Right kidney (tissue), 1 donor: ENCODE measurements at regions not wholly inside any gene's neighbourhood (a gene's known extent, or its start where the extent isn't known, plus 50 kb on each side); places are given as distances from the start of the nearest gene placed in this dataset.
"Not testable (repeated sequence)": the region's sequence is repeated elsewhere in the genome, so short reads cannot be mapped to it uniquely, and the experiment has no call there.

Experiments used
- DNase-seq: peaks from one replicate; pipeline ENCODE4 v3.0.0-alpha.2; 2016

DNA sequence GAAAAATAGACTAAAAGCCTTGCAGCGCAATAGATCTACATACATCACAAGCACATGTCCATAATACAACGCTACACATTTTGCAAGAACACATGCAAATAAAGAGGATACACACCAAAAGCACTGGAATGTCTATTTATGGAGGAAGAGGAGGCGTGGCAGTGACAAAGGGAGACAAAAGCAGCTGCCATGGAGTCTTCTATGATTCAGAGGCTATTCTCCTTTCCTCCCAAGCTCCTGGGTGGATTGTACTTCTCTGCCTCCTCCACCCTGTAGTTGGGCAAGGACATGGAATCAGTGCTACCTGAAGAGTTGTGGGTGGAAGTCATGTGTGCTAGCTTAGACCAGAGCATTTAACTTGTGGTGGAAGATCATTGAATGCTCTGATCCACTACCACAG lies 57.9 kb upstream of the ABHD2 start:
- DNase-seq: no peak

GRCh38 chr15:89031637-89032285 lies 56.5 kb upstream of the ABHD2 start:
- DNase-seq: not testable (repeated sequence)

DNA sequence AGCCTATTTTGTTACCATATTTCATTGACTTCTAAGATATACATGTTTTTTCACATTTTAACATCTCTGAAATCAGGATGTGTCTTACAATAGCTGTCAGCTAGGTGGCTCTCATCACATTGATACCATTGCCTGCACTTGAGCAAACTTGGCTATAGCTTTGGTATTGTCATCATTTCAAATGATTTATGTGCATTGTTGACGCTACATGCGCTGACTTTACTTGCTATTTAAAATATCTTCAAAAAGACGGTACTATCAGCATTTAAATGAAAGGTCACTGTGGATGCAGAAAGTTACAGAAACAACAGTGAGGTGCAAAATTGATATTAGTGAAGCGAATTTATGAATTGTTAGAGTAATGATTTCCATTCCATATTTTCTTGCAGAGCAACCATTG lies 54.0 kb upstream of the ABHD2 start:
- DNase-seq: no peak

DNA sequence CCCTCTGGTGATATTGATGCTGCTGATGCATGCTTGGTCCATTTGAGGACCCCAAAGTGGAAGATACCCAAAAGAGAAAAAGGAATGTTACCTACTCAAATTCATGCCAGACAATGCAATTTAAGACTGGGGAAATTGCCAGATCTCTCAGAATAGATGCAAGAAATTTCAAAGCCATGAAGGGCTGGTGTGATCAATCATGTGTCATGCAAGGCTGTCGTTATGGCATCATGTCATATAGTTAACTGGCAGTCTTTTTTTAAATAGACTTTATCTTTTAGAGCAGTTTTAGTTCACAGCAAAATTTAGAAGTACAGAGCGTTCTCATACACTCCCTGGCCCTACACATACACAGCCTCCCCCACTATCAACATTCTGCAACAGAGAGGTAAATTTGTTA lies 53.1 kb upstream of the ABHD2 start:
- no peak for DNase-seq

DNA sequence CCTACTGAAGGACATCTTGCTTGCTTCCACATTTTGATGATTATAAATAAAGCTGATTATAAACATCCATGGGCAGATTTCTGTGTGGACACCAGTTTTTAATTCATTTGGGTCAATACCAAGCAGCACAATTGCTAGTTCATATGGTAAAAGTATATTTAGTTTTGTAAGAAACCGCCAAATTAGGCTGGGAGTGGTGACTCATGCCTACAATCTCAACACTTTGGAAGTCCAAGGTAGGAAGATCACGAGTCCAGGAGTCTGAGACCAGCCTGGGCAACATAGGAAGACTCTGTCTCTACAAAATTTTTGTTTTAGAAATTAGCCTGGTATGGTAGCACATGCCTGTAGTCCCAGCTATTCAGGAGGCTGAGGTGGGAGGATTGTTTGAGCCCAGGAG lies 52.6 kb upstream of the ABHD2 start:
- no peak for DNase-seq

DNA sequence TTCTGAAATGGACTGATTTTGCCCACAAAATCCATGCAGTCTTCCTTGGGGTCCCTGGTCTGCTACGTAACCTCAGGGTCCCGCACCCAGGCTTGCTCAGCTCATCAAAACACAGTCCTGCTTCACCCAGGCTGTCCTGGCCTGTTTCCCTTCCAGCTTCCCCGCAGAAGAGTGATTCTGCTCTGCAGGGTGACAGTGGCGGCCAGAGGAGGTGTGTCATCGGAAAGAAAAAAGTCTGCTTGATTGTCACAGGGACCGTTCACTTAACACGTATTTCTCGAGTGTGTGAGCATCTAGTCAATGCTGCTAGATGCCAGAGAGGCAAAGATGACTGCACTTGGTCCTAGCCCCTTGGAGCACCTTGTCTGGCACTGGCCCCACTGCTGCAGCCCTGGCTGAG lies 50.1 kb upstream of the ABHD2 start:
- no peak for DNase-seq
